ENCODE measurements at regions not wholly inside any gene's neighbourhood (a gene's known extent, or its start where the extent isn't known, plus 50 kb on each side); places are given as distances from the start of the nearest gene placed in this dataset.

GRCh38 chr4:132238697-132239096 is 910.4 kb upstream of the PCDH10 start:
- no peak for DNase-seq (ENCODE audit: low read depth)
- no peak overlapping the region for H3K4me3 ChIP-seq (ENCODE audit: low read depth, low read length)
- TF ChIP-seq POLR2A (IDR thresholded peaks at IDR 0.05; ENCODE audit: extremely low read depth, insufficient read length) (no peak), CTCF (IDR thresholded peaks at IDR 0.05; ENCODE audit: low read depth, low read length) (no peak), MYC (IDR thresholded peaks at IDR 0.05; ENCODE audit: low read depth, low read length) (no peak)
- TF ChIP-seq, protein P1, sequence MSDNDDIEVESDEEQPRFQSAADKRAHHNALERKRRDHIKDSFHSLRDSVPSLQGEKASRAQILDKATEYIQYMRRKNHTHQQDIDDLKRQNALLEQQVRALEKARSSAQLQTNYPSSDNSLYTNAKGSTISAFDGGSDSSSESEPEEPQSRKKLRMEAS (IDR thresholded peaks at IDR 0.05; ENCODE audit: low read depth, low read length): no peak

GRCh38 chr4:132240081-132240480 is 909.0 kb upstream of the PCDH10 start:
- DNase-seq (ENCODE audit: low read depth): no peak
- TF ChIP-seq CTCF (IDR thresholded peaks at IDR 0.05; ENCODE audit: low read depth, low read length) (no peak), POLR2A (IDR thresholded peaks at IDR 0.05; ENCODE audit: extremely low read depth, insufficient read length) (no peak), MYC (IDR thresholded peaks at IDR 0.05; ENCODE audit: low read depth, low read length) (no peak)
- TF ChIP-seq, protein P1 (IDR thresholded peaks at IDR 0.05; ENCODE audit: low read depth, low read length): no peak
- H3K4me3 ChIP-seq (ENCODE audit: low read depth, low read length): no peak overlapping the region

GRCh38 chr4:132245319-132245718 is 903.8 kb upstream of the PCDH10 start:
- TF ChIP-seq, protein P1 (IDR thresholded peaks at IDR 0.05; ENCODE audit: low read depth, low read length): no peak
- no peak for TF ChIP-seq POLR2A (IDR thresholded peaks at IDR 0.05; ENCODE audit: extremely low read depth, insufficient read length)
- no peak for TF ChIP-seq CTCF (IDR thresholded peaks at IDR 0.05; ENCODE audit: low read depth, low read length)
- TF ChIP-seq MYC (IDR thresholded peaks at IDR 0.05; ENCODE audit: low read depth, low read length): no peak
- H3K4me3 ChIP-seq (ENCODE audit: low read depth, low read length): no peak overlapping the region
- DNase-seq (ENCODE audit: low read depth): no peak

GRCh38 chr4:132264176-132264575 is 884.9 kb upstream of the PCDH10 start:
- no peak for TF ChIP-seq MYC (IDR thresholded peaks at IDR 0.05; ENCODE audit: low read depth, low read length)
- no peak for TF ChIP-seq CTCF (IDR thresholded peaks at IDR 0.05; ENCODE audit: low read depth, low read length)
- no peak for TF ChIP-seq POLR2A (IDR thresholded peaks at IDR 0.05; ENCODE audit: extremely low read depth, insufficient read length)
- TF ChIP-seq, protein P1 (IDR thresholded peaks at IDR 0.05; ENCODE audit: low read depth, low read length): no peak
- no peak for DNase-seq (ENCODE audit: low read depth)
- no peak overlapping the region for H3K4me3 ChIP-seq (ENCODE audit: low read depth, low read length)

GRCh38 chr4:132266374-132266773 is 882.7 kb upstream of the PCDH10 start:
- DNase-seq (ENCODE audit: low read depth): no peak
- no peak overlapping the region for H3K4me3 ChIP-seq (ENCODE audit: low read depth, low read length)
- TF ChIP-seq, protein P1 (IDR thresholded peaks at IDR 0.05; ENCODE audit: low read depth, low read length): no peak
- TF ChIP-seq CTCF (IDR thresholded peaks at IDR 0.05; ENCODE audit: low read depth, low read length) (no peak), POLR2A (IDR thresholded peaks at IDR 0.05; ENCODE audit: extremely low read depth, insufficient read length) (no peak)

- no peak for TF ChIP-seq CTCF (IDR thresholded peaks at IDR 0.05; ENCODE audit: low read depth, low read length)
- TF ChIP-seq, protein P1 (IDR thresholded peaks at IDR 0.05; ENCODE audit: low read depth, low read length): no peak
- no peak for TF ChIP-seq MYC (IDR thresholded peaks at IDR 0.05; ENCODE audit: low read depth, low read length)
- no peak for TF ChIP-seq POLR2A (IDR thresholded peaks at IDR 0.05; ENCODE audit: extremely low read depth, insufficient read length)
- DNase-seq (ENCODE audit: low read depth): no peak
- H3K4me3 ChIP-seq (ENCODE audit: low read depth, low read length): no peak overlapping the region
Measured at GRCh38 chr4:132267321-132267720, 881.8 kb upstream of the PCDH10 start.
